B cell (primary cell): ENCODE measurements at regions not wholly inside any gene's neighbourhood (a gene's known extent, or its start where the extent isn't known, plus 50 kb on each side); places are given as distances from the start of the nearest gene placed in this dataset.

Source experiments
- ATAC-seq: fragments of 200-7000 bp; cut with Tn5 transposase; one replicate; pipeline ENCODE4 v1.10.0; 2021; ENCODE audit warnings: low read depth, mild to moderate bottlenecking, moderate number of reproducible peaks, moderate library complexity
- CTCF ChIA-PET: fragments of 350-600 bp; sonication (Branson Sonifier 250); formaldehyde crosslinking; loops from one replicate; lab custom pipeline; 2021; ENCODE audit warnings: antibody characterized with exemption, inconsistent platforms; lab: Charles Lee
- POLR2A ChIA-PET: fragments of 350-600 bp; sonication (Branson Sonifier 250); formaldehyde crosslinking; loops from one replicate; lab custom pipeline; 2021; ENCODE audit warnings: antibody characterized with exemption; lab: Charles Lee
- DNase-seq: peaks from one replicate; pipeline ENCODE4 v3.0.0; 2013
- H2AFZ ChIP-seq: 2 replicates; pipeline ENCODE4 v1.6.1; 2012; ENCODE audit warnings: mild to moderate bottlenecking, low read depth, low read length; ENCODE audit not compliant: insufficient read depth, poor library complexity, severe bottlenecking
- H3K27ac ChIP-seq, 2 donors: 1 replicate in 1 of 2; 2 replicates in 1 of 2; pipeline ENCODE4 v1.5.1; 2012 to 2013; ENCODE audit warnings: low read length in 2 of 2, mild to moderate bottlenecking in 2 of 2, moderate library complexity in 1 of 2
- H3K27me3 ChIP-seq, 4 experiments: fragments of 200-600 bp in 1 of 4; sonication (generic) in 1 of 4; replicated peaks in 1 of 4; 1 replicate in 2 of 4; 2 replicates in 2 of 4; pipeline versions ENCODE4 v1.6.1 to v1.7.0; 2013 to 2016; ENCODE audit warnings: low read length in 3 of 4, mild to moderate bottlenecking in 2 of 4, mixed read lengths in 1 of 4, moderate library complexity in 1 of 4; ENCODE audit not compliant: insufficient read depth in 4 of 4, control insufficient read depth in 3 of 4; ENCODE audit errors: control extremely low read depth in 1 of 4
- H3K36me3 ChIP-seq, 2 experiments: replicated peaks in 1 of 2; 1 replicate in 1 of 2; 2 replicates in 1 of 2; pipeline versions ENCODE4 v1.6.1 to v1.7.1; 2013; ENCODE audit warnings: low read length in 1 of 2; ENCODE audit not compliant: insufficient read depth in 2 of 2, control insufficient read depth in 1 of 2; ENCODE audit errors: control extremely low read depth in 1 of 2, extremely low read depth in 1 of 2
- H3K4me1 ChIP-seq, 2 donors: fragments of 200-600 bp in 1 of 2; sonication (generic) in 1 of 2; 1 replicate in 1 of 2; 2 replicates in 1 of 2; pipeline versions ENCODE4 v1.5.1 to v1.6.1; 2013 to 2017; ENCODE audit warnings: low read length in 2 of 2; ENCODE audit not compliant: control insufficient read depth in 2 of 2, insufficient read depth in 2 of 2
- H3K4me2 ChIP-seq: replicated peaks from 2 replicates; pipeline ENCODE3; 2012; ENCODE audit warnings: mild to moderate bottlenecking, low read depth, low read length; ENCODE audit not compliant: poor library complexity, severe bottlenecking
- H3K4me3 ChIP-seq, 5 experiments: fragments of 200-600 bp in 1 of 5; sonication (generic) in 1 of 5; 1 replicate in 3 of 5; 2 replicates in 2 of 5; pipeline versions ENCODE4 v1.5.1 to v1.7.0; 2011 to 2016; ENCODE audit warnings: low read length in 4 of 5, mild to moderate bottlenecking in 4 of 5, low read depth in 2 of 5, control low read depth in 1 of 5, moderate library complexity in 1 of 5; ENCODE audit not compliant: insufficient read depth in 1 of 5; ENCODE audit errors: control extremely low read depth in 1 of 5, extremely low read depth in 1 of 5
- H3K79me2 ChIP-seq: fragments of 200-600 bp; sonication (generic); one replicate; pipeline ENCODE4 v1.6.0; 2016; ENCODE audit warnings: low read length; ENCODE audit not compliant: control insufficient read depth, insufficient read depth
- H3K9ac ChIP-seq: fragments of 200-600 bp; sonication (generic); 2 replicates; pipeline ENCODE4 v1.6.1; 2017; ENCODE audit warnings: mild to moderate bottlenecking, low read length, moderate library complexity
- H3K9me3 ChIP-seq, 3 donors: one replicate each; pipeline versions ENCODE4 v1.6.1 to v1.7.1; 2013; ENCODE audit warnings: low read length in 2 of 3; ENCODE audit not compliant: control insufficient read depth in 2 of 3, insufficient read depth in 1 of 3; ENCODE audit errors: control extremely low read depth in 1 of 3
- H4K20me1 ChIP-seq: 2 replicates; pipeline ENCODE4 v1.6.0; 2012; ENCODE audit warnings: mild to moderate bottlenecking, low read length; ENCODE audit not compliant: insufficient read depth, control insufficient read depth, poor library complexity, severe bottlenecking
- H3K27ac Mint-ChIP-seq: one replicate; pipeline ENCODE4 v1.8.0; 2021; ENCODE audit warnings: mixed read lengths
- H3K27me3 Mint-ChIP-seq: one replicate; pipeline ENCODE4 v1.8.0; 2021; ENCODE audit warnings: mixed read lengths
- H3K4me1 Mint-ChIP-seq: one replicate; pipeline ENCODE4 v1.8.0; 2021; ENCODE audit warnings: mixed read lengths
- H3K4me3 Mint-ChIP-seq: one replicate; pipeline ENCODE4 v1.8.0; 2021; ENCODE audit warnings: mixed read lengths
- H3K9me3 Mint-ChIP-seq: one replicate; pipeline ENCODE4 v1.8.0; 2022; ENCODE audit warnings: mixed read lengths; ENCODE audit not compliant: insufficient read depth
- EZH2 ChIP-seq: IDR thresholded peaks from 2 replicates; pipeline ENCODE4 v1.6.1; 2012; ENCODE audit warnings: borderline replicate concordance, low read depth, mild to moderate bottlenecking, moderate library complexity, low read length; ENCODE audit not compliant: insufficient read depth, poor library complexity, severe bottlenecking
- WGBS: methylation state at CpG from one replicate; pipeline ENCODE4 v1.1.5; 2013; ENCODE audit warnings: missing lambda C conversion rate; ENCODE audit not compliant: insufficient coverage; 5-methylcytosine and 5-hydroxymethylcytosine counted together
- intact Hi-C: fragments of 100-400 bp; cut with micrococcal nuclease; formaldehyde crosslinking; loops from one replicate; pipeline ENCODE4 v1.10.0; 2022
- TF ChIP-seq, protein P1 (sequence below): fragments of 200-600 bp; IDR thresholded peaks from one replicate; pipeline ENCODE4 v1.8.0; 2022; ENCODE audit warnings: antibody characterized with exemption, mild to moderate bottlenecking

DNA sequence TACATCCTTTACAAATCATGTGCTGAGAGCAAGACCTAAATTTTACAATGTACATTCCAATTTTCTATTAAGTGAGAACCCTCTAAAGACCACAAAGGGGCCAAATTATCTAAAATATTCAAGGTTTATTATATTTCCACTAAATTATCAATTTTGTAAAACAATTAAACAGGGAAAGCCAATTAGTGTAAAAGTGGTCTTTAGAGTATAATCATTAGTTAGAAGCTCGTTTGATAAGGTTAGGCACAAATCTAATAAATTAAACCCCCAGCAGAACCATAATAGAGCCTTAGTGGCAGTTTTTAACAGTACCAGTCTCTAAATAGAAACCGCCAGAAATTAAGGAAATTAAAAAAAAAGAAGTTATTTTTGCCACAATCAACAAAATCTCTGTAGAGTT is 249.1 kb upstream of the MANEA start:
- Histone ChIP-seq H4K20me1 (no peaks in the 10 kb centered on the region), H3K9me3 (no peaks in the 10 kb centered on the region), H3K36me3 (no peaks in the 10 kb centered on the region), H2AFZ (no peak overlapping the region), H3K4me2 (no peak overlapping the region), H3K27ac (no peak overlapping the region), H3K4me3 (no peak overlapping the region), H3K9ac (no peak overlapping the region), H3K27me3 (no peaks in the 10 kb centered on the region), H3K4me1 (no peaks in the 10 kb centered on the region), H3K79me2 (no peaks in the 10 kb centered on the region)
- CTCF ChIA-PET, result no interaction called here
- ATAC-seq (no peak), DNase-seq (no peak)
- Mint-ChIP-seq H3K27me3 (no peaks in the 10 kb centered on the region), H3K27ac (no peak overlapping the region), H3K4me1 (no peaks in the 10 kb centered on the region), H3K4me3 (no peak overlapping the region), H3K9me3 (no peaks in the 10 kb centered on the region)
- no CpG with 5 or more reads among the region's 2 CpGs for WGBS
- no peak for TF ChIP-seq EZH2
- TF ChIP-seq, protein P1, sequence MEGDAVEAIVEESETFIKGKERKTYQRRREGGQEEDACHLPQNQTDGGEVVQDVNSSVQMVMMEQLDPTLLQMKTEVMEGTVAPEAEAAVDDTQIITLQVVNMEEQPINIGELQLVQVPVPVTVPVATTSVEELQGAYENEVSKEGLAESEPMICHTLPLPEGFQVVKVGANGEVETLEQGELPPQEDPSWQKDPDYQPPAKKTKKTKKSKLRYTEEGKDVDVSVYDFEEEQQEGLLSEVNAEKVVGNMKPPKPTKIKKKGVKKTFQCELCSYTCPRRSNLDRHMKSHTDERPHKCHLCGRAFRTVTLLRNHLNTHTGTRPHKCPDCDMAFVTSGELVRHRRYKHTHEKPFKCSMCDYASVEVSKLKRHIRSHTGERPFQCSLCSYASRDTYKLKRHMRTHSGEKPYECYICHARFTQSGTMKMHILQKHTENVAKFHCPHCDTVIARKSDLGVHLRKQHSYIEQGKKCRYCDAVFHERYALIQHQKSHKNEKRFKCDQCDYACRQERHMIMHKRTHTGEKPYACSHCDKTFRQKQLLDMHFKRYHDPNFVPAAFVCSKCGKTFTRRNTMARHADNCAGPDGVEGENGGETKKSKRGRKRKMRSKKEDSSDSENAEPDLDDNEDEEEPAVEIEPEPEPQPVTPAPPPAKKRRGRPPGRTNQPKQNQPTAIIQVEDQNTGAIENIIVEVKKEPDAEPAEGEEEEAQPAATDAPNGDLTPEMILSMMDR, result no peak
- POLR2A ChIA-PET, result no interaction called here
- intact Hi-C loops, result no loop called here

DNA sequence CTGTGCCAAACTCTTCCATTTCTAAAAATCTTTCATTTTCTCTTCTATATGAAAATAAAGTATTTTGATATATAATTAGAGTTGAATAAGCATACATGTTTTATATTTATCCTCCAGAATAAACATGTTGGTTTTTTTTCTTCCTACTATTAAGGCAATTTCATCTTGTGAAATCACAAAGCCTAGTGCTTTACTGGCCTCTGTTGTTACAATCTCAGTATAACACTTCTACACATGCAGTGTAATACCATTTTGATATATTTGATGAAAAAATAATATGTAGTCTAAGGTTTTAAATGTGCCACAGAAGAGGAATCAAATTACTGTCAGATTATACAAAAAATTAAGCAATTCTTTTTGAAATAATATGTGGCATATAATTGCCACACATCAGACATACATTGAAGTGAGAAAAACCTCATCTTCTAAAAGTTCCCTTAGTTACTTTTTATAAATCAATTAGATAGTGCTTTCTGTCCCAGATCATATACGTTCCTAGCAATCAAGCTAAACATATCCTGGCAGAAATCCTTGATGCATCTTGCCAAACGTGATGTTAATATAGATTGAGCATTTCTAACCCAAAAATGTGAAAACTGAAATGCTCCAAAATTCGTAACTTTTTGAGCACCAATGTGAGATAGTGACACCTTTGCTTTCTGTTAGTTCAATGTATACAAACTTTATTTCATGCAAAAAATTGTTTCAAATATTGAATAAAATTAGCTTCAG is 225.1 kb upstream of the MANEA start:
- CTCF ChIA-PET, result no interaction called here

More for the DNA sequence above, 225.1 kb upstream of the MANEA start:
- H3K27ac Mint-ChIP-seq, result no peak overlapping the region
- Histone ChIP-seq H3K27me3 (no peaks in the 10 kb centered on the region), H3K79me2 (no peaks in the 10 kb centered on the region), H3K4me3 (no peak overlapping the region), H3K4me2 (no peak overlapping the region), H3K36me3 (no peaks in the 10 kb centered on the region), H3K27ac (no peak overlapping the region), H2AFZ (no peak overlapping the region), H4K20me1 (no peaks in the 10 kb centered on the region), H3K9me3 (peaks cover 0 to 4% (median 0%) of the 10 kb centered on the region in 3 donors), H3K4me1 (no peaks in the 10 kb centered on the region), H3K9ac (no peak overlapping the region)
- no peak overlapping the region for H3K4me3 Mint-ChIP-seq
- no peaks in the 10 kb centered on the region for H3K9me3 Mint-ChIP-seq
- DNase-seq (no peak), ATAC-seq (no peak)
- intact Hi-C loops, result no loop called here
- POLR2A ChIA-PET, result no interaction called here
- H3K4me1 Mint-ChIP-seq, result no peaks in the 10 kb centered on the region
- no peaks in the 10 kb centered on the region for H3K27me3 Mint-ChIP-seq
- 60% methylated on average over 1 of the region's 3 CpGs for WGBS
- TF ChIP-seq, protein P1, result no peak
